ENCODE measurements at regions not wholly inside any gene's neighbourhood (a gene's known extent, or its start where the extent isn't known, plus 50 kb on each side); places are given as distances from the start of the nearest gene placed in this dataset.

GRCh38 chr11:45384711-45385241 is 98.6 kb upstream of the SYT13 start:
- Histone ChIP-seq H3K4me2 (ENCODE audit: low read length) (no peak overlapping the region), H3K4me1 (ENCODE audit: low read length) (no peaks in the 10 kb centered on the region), H3K27me3 (ENCODE audit: low read depth, low read length) (peaks cover 47% of the 10 kb centered on the region), H2AFZ (ENCODE audit: low read depth, low read length) (no peak overlapping the region), H3K36me3 (replicated peaks; ENCODE audit: low read depth, low read length) (no peaks in the 10 kb centered on the region), H3K9ac (ENCODE audit: low read length) (no peak overlapping the region), H3K9me3 (ENCODE audit: insufficient read depth, low read length) (no peaks in the 10 kb centered on the region), H3K4me3 (ENCODE audit: low read length) (no peak overlapping the region), H3K79me2 (ENCODE audit: low read length) (no peaks in the 10 kb centered on the region), H4K20me1 (ENCODE audit: insufficient read depth, low read length) (no peaks in the 10 kb centered on the region), H3K27ac (ENCODE audit: low read length) (no peak overlapping the region)
- TF ChIP-seq EZH2phosphoT487 (IDR thresholded peaks at IDR 0.05; ENCODE audit: low read depth) (no peak), CTCF (IDR thresholded peaks at IDR 0.05; ENCODE audit: low read depth, low read length) (no peak)

GRCh38 chr11:45384016-45384415 is 97.9 kb upstream of the SYT13 start:
- TF ChIP-seq CTCF (IDR thresholded peaks at IDR 0.05; ENCODE audit: low read depth, low read length) (no peak), EZH2phosphoT487 (IDR thresholded peaks at IDR 0.05; ENCODE audit: low read depth) (no peak)
- Histone ChIP-seq H3K27ac (ENCODE audit: low read length) (no peak overlapping the region), H3K79me2 (ENCODE audit: low read length) (no peaks in the 10 kb centered on the region), H3K36me3 (replicated peaks; ENCODE audit: low read depth, low read length) (no peaks in the 10 kb centered on the region), H3K9ac (ENCODE audit: low read length) (no peak overlapping the region), H3K4me2 (ENCODE audit: low read length) (no peak overlapping the region), H2AFZ (ENCODE audit: low read depth, low read length) (no peak overlapping the region), H4K20me1 (ENCODE audit: insufficient read depth, low read length) (no peaks in the 10 kb centered on the region), H3K27me3 (ENCODE audit: low read depth, low read length) (peaks cover 47% of the 10 kb centered on the region), H3K4me3 (ENCODE audit: low read length) (no peak overlapping the region), H3K9me3 (ENCODE audit: insufficient read depth, low read length) (no peaks in the 10 kb centered on the region), H3K4me1 (ENCODE audit: low read length) (peaks cover 4% of the 10 kb centered on the region)

- H3K9ac ChIP-seq (ENCODE audit: low read length), result no peak overlapping the region
- H3K9me3 ChIP-seq (ENCODE audit: insufficient read depth, low read length), result no peaks in the 10 kb centered on the region
- no peaks in the 10 kb centered on the region for H3K36me3 ChIP-seq (replicated peaks; ENCODE audit: low read depth, low read length)
- no peak overlapping the region for H2AFZ ChIP-seq (ENCODE audit: low read depth, low read length)
- no peak overlapping the region for H3K4me2 ChIP-seq (ENCODE audit: low read length)
- H3K79me2 ChIP-seq (ENCODE audit: low read length), result no peaks in the 10 kb centered on the region
- H4K20me1 ChIP-seq (ENCODE audit: insufficient read depth, low read length), result no peaks in the 10 kb centered on the region
- TF ChIP-seq EZH2phosphoT487 (IDR thresholded peaks at IDR 0.05; ENCODE audit: low read depth) (no peak), CTCF (IDR thresholded peaks at IDR 0.05; ENCODE audit: low read depth, low read length) (no peak)
- H3K4me1 ChIP-seq (ENCODE audit: low read length), result peaks cover 11% of the 10 kb centered on the region
- H3K27ac ChIP-seq (ENCODE audit: low read length), result no peak overlapping the region
- H3K27me3 ChIP-seq (ENCODE audit: low read depth, low read length), result peaks cover 39% of the 10 kb centered on the region
- no peak overlapping the region for H3K4me3 ChIP-seq (ENCODE audit: low read length)
Measured at GRCh38 chr11:45383224-45383623, 97.1 kb upstream of the SYT13 start.

- H3K4me1 ChIP-seq (ENCODE audit: low read length), result peaks cover 11% of the 10 kb centered on the region
- peaks cover 36% of the 10 kb centered on the region for H3K27me3 ChIP-seq (ENCODE audit: low read depth, low read length)
- TF ChIP-seq EZH2phosphoT487 (IDR thresholded peaks at IDR 0.05; ENCODE audit: low read depth) (no peak), CTCF (IDR thresholded peaks at IDR 0.05; ENCODE audit: low read depth, low read length) (no peak)
- H3K27ac ChIP-seq (ENCODE audit: low read length), result no peak overlapping the region
- no peaks in the 10 kb centered on the region for H3K9me3 ChIP-seq (ENCODE audit: insufficient read depth, low read length)
- H3K9ac ChIP-seq (ENCODE audit: low read length), result no peak overlapping the region
- no peaks in the 10 kb centered on the region for H4K20me1 ChIP-seq (ENCODE audit: insufficient read depth, low read length)
- H3K79me2 ChIP-seq (ENCODE audit: low read length), result no peaks in the 10 kb centered on the region
- H3K4me3 ChIP-seq (ENCODE audit: low read length), result no peak overlapping the region
- no peaks in the 10 kb centered on the region for H3K36me3 ChIP-seq (replicated peaks; ENCODE audit: low read depth, low read length)
- no peak overlapping the region for H2AFZ ChIP-seq (ENCODE audit: low read depth, low read length)
- H3K4me2 ChIP-seq (ENCODE audit: low read length), result no peak overlapping the region
Measured at GRCh38 chr11:45382133-45382878, 96.2 kb upstream of the SYT13 start.

Data from OCI-LY3 (cell line).